DMS153 treated with DMSO at 0.1 percent for 48 hours (cell line): ENCODE measurements at regions not wholly inside any gene's neighbourhood (a gene's known extent, or its start where the extent isn't known, plus 50 kb on each side); places are given as distances from the start of the nearest gene placed in this dataset.
"Not testable (repeated sequence)": the region's sequence is repeated elsewhere in the genome, so short reads cannot be mapped to it uniquely, and the experiment has no call there.

Experiments
- DNase-seq: peaks from one replicate; lab custom pipeline; 2025; ENCODE audit not compliant: unreplicated experiment; lab: John Stamatoyannopoulos, UW

- DNase-seq = no peak
Measured at GRCh38 chr5:167823405-167823804, 468.0 kb upstream of the WWC1 start.

- no peak for DNase-seq
Measured at GRCh38 chr5:167827766-167828165, 463.7 kb upstream of the WWC1 start.

DNA sequence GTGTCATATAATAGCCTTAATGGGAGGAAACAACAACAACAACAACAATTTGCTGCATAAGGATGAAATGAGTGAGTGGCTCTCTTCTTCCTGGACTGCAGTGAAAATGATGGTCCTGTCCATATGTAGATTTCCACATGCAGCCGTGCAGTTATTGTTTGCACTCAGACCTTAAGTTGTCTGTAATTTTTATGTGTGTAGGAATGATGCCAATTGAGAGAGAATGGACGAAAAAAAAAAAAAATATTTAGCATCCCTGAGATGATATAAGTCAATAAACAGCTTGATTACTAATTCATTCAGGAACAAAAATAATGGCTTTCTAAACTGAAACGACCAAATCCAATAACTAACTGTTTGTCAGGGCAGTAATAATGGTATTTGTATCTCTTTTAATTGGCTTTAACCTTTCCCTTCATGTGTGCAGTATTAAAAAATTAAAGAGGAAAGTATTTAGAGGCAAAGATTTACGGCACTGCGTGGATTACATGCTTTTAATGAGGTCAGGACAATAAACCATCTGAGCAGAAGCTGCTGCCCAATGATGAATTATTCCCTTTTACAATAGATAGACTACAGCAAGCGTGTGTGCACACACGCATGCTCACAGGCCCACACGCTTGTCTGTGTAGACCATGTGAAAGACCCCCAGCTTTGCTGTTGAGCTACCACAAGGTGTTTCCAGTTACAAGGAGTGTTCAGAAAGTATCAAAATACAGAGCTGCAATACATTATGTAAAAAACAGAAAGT, 459.5 kb upstream of the WWC1 start:
- DNase-seq = no peak

DNA sequence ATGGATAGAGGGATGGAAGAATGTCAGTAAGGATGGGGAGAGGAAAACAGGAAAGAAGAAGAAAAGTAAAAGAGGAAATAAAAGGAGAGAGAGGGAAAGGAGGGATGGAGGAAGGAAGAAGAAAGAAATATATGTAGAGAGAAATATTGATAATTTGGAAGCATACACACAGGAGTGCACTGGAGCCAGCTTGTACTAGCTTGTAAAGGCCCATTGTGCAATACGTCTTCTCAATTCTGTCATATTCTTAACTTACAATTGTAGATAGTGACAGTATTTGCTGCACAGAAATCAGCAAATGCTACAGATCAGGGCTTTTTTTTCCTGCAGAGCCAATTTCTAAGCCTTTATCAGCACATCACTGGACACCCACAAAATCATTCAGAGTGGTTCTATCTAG, 458.8 kb upstream of the WWC1 start:
- no peak for DNase-seq

- no peak for DNase-seq
Measured at GRCh38 chr5:167833456-167833855, 458.0 kb upstream of the WWC1 start.

DNA sequence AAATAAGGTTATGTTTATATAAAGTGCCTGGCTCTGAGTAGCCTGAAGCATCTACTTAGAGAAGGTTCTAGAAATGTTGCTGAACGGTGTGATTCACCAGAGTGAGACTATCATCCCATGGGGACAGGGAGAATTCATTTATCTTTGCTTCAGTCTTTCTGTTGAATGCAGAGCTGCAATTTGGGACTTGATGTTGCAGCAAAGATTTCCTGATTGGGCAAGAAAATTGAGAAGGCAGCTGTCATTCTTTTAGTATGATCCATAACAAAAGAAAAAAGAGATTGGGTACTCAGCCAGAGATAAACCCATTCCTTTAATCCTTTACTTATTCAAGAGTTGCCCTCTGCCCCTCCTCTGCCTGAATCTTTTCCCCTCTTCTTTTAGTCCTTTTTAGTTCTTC, 456.3 kb upstream of the WWC1 start:
- DNase-seq = no peak

DNA sequence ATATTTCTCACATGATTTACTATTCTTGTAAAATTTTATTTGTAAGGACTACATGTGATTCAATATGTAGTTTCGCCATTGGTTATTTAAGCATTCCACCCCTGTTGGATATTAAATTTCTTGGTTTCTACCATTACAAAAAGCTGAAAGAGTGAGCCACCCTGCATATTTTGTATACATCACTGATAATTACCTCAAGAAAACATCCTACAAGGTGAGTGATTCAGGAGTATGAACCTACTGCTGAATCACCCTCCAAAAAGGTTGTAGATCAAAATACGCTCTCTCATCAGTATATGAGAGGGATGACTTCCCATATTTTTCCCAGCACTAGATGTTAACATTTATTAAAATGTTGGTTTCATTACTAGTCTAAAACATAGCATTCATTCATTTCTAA, 454.3 kb upstream of the WWC1 start:
- no peak for DNase-seq

DNA sequence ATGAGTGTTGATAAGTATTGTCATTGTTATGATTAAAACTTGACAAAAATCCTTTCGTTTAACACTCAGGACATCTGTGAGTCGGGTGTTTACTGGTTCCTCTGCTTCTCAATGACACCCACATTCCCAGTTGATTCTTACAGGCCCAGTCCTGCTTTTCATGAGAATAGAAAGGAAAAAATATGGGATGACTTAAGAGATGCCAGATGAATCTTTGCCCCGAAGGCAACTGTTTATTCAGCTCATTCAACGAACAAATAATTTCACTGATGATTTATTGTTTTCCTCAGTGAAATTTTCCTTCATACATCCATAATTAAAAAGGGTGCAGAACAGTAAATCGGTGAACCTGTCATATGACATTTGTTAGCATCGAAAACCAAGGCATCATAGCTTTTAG, 452.4 kb upstream of the WWC1 start:
- DNase-seq = no peak

DNA sequence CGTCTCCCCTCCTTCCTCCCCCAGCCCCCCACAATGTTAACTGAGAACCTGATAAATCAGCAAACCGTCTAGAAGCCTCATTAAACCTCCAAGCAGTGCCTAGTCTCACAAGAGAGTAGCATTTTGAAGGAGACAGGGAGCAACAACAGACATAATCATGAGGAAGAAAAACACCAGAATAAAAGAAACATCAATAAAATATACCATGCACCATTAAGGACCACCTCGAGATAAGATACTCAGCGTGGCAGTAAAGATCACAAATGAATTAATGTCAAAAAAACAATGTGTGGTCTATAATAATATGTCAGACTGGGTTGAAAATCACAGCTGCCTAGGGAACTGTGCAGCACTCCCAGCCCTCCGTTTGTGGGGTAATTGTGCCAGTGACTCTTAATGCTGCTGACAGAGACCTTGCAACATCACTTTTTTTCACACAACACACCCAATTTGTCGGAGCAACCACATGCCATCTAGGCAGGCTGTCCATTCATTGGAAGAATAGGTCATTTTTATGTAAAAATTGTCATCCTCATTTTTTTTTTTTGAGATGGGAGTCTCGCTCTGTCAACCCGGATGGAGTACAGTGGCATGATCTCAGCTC, 450.8 kb upstream of the WWC1 start:
- DNase-seq = no peak

- DNase-seq = no peak
Measured at GRCh38 chr5:167843881-167844572, 447.4 kb upstream of the WWC1 start.

DNA sequence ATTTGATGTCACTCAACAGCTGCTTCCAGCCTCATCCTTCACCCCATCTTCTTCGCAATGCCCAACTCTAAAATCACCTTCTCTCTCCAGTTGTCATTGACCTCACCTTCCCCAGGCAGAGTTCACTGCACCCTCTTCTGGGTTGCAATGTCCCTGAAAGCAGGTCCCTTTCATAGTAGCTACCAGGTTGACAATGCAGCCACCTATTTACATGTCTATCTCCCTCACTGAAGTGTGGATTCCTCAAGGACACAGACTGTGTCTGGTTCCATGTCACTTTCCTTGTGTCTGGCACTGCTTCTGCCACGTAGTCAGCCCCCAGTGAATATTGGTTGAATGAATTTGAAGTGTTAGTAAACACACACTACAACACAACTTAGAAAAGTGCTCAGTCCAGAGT, 445.5 kb upstream of the WWC1 start:
- no peak for DNase-seq

DNA sequence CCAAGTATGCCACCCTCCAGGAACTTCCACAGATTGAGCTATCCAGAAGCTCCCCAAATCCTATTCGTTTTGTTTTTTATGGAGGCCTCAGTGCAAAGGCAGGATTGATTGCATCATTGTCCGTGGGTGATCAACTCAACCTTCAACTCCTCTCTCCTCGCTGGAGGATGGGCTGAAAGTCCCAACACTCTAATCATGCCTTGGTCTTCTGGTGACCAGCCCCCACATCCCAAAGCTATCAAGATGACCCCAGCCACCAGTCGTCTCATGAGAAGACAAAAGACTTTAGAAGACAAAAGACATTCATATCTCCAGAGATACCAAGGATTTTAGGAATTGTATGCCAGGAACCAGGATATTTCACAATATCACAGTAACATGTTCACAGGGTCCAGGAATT, 441.6 kb upstream of the WWC1 start:
- no peak for DNase-seq

DNA sequence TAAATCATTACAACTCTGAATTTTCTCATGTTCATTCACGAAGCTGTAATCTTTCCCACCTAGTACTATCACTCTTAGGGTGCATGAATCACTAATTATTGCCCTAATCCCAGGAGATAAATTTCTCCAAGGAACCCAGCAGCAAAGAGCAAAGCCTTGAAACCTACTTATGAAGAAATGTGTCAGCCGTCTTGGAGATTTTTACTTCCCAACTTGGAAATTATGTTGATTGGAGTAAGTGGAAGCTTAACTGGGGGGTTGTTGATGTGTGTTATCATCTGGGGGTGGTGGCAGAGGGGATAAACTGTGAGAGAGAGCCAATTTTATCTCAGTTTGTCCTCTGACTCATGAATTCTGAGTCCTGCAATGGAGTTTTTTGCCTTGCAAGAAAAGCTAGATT, 440.5 kb upstream of the WWC1 start:
- no peak for DNase-seq

- DNase-seq = no peak
Measured at GRCh38 chr5:167851416-167851815, 440.0 kb upstream of the WWC1 start.

DNA sequence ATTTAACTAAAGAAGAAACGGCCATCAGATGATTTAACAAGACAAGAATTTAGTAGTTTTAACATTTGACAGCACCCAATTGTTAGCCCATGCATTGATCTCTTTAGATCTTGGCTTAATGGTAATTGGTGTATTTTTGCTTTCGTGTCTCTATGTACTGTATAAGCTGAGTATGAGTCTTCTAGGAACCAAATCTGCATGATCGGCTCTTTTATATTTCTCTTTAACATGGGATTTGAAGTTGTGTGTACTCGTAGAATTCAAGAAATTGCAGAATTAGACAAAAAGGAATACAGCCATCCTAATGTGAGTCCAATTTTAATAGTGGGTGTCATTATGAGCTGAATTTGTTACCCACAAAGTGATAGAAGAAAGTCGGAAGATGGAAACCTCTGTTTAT, 438.9 kb upstream of the WWC1 start:
- DNase-seq = no peak

GRCh38 chr5:167853421-167853820, 438.0 kb upstream of the WWC1 start:
- no peak for DNase-seq

DNA sequence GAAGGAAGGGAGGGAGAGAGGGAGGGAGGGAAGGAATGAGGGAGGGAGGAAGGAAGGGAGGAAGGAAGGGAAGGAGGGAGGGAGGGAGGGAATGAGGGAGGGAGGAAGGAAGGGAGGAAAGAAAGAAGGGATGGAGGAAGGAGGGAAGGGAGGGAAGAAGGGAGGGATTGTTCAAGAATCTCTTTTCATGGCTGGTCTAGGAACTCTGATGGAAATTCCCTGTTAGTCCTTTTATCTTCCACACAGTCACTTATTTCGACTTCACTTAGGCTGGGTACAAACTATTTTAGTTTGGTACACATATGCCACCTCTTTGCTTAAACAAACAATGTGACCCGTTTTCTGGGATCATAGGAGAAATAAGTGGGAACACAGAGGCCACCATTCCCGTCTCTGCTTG, 435.6 kb upstream of the WWC1 start:
- DNase-seq = no peak

GRCh38 chr5:167857321-167857720, 434.1 kb upstream of the WWC1 start:
- no peak for DNase-seq

DNA sequence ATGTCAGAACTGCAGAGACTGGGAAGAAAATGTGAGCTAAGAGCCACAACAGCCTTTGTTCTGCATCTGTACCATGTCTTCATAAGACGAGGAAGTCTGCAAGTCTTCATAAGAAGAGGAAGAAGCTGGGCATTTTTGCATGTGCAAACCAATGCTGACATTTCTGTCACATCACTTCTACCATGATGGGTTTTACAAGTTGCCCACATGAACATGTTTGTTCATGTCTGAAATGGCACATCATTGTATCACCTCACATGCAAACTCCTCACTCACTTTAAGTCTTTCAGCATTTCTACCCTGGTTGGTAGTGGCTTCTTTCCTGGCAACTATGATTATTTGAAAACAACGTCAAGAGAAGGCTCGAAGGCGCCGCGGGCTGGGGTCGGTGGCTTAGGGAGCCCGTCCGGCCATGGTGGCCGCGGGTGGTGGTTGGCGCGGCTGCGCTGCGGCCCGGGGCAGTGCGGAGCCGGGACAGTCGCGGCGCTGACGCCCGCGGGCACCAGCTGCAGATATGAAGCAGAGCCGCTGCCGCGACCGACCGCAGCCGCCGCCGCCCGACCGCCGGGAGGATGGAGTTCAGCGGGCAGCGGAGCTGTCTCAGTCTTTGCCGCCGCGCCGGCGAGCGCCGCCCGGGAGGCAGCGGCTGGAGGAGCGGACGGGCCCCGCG, 433.1 kb upstream of the WWC1 start:
- DNase-seq = not testable (repeated sequence)

DNA sequence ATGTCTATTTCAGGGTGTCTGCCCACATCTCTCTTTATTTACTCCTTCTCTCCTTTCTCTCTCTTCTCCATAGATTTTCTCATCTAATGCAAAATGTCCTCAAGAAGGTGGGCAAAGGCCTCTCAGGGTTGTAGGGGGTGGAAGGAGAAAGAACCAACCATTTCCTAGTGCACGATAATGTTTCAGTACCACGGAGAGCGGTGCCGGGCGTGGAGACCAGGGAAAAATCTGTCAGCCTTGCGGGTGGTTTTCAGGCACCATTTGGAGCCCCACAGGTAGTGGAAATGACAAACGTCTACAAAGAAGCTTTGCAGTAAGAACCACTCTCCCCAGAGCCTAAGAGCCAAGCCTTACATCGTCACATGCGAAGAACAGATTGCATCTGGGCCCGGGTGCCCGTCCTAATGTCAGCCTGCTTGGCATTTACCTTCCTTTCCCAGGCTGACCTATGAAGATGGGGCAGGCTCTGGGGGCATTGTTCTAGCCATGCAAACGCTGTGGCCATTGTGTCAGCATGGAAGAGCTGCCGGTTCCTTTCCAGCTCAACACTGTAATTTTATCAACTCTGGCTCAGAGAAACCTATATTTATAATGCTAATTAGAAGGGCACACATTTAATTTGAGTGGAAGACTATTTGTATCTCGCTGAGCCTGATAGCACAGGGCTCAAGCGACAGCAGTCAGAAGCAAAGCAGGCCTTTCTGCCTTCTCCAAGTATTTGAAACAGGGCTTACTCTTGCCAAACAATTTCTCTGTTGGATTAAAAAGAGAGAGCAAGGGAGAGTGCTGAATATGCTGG, 430.1 kb upstream of the WWC1 start:
- no peak for DNase-seq

DNA sequence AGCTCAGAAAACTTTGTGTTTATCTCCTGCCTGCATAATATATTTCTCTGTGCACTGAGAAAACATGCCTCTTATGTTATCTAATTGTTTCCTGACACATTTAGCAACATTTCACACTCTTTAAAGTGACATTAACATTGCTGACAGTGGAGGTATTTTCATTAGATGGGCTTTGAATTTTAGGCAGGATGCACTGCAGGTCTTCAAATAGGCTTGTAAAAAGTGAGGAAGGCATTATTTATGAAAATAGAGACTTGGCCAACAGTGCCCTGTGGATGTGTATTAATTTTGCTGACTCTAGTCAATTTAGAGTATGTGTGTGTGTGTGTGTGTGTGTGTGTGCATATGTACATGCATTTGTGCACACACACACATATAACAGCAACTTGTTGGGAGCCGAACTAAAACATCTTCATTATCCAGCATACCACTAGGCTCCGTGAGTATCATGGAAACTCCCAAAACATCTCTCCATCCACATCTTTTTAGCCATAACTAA, 429.5 kb upstream of the WWC1 start:
- no peak for DNase-seq
